CD4-positive, alpha-beta T cell treated with Interleukin-1 beta for 1 hour (primary cell): ENCODE measurements at regions not wholly inside any gene's neighbourhood (a gene's known extent, or its start where the extent isn't known, plus 50 kb on each side); places are given as distances from the start of the nearest gene placed in this dataset.
"Not testable (repeated sequence)": the region's sequence is repeated elsewhere in the genome, so short reads cannot be mapped to it uniquely, and the experiment has no call there.

Experiments
- DNase-seq, 2 donors: peaks; one replicate each; pipeline ENCODE4 v3.0.0-alpha.2; 2020 to 2022

GRCh38 chr17:33574942-33575445 lies 281.9 kb upstream of the ASIC2 start:
- DNase-seq: no peak

- DNase-seq: not testable (repeated sequence)
These were observed 286.6 kb upstream of the ASIC2 start for GRCh38 chr17:33579740-33580139.

DNA sequence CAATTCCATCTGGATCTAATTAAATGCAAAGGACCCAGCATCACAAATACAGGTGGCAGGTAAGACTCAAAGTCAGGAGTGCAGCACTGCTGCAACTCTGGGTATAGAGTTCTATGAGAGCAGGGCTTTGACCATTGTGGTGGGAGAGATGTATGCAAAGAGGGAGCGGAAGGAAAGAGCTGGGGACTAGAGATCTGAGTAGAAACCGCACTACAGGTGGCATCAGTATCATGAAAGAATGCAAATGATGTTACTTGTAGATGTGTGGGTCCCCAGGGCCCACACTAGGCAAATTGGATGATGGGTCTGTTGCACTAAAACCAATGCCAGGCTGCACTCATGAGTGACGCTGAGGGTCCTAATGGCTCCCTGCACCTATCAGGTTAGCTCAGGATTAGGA lies 287.1 kb upstream of the ASIC2 start:
- no peak for DNase-seq

DNA sequence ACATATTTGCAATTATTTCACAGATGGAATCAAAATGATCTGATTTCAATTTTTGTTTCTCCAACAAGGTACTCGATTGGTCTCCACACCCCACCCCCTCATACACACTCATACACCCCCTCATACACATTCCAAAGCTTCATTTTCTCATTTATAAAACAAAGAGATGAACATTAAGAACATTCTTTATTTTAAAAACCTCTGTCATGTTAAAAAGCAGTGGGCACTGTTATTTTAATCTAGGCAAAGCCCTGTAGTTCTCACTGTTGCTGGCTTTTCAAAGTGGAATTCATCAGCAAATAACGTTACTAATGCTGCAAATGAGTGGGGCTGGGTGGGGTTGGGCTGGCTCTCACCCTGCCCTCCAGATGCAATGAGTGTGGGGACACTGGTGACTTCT lies 289.6 kb upstream of the ASIC2 start:
- DNase-seq: no peak

DNA sequence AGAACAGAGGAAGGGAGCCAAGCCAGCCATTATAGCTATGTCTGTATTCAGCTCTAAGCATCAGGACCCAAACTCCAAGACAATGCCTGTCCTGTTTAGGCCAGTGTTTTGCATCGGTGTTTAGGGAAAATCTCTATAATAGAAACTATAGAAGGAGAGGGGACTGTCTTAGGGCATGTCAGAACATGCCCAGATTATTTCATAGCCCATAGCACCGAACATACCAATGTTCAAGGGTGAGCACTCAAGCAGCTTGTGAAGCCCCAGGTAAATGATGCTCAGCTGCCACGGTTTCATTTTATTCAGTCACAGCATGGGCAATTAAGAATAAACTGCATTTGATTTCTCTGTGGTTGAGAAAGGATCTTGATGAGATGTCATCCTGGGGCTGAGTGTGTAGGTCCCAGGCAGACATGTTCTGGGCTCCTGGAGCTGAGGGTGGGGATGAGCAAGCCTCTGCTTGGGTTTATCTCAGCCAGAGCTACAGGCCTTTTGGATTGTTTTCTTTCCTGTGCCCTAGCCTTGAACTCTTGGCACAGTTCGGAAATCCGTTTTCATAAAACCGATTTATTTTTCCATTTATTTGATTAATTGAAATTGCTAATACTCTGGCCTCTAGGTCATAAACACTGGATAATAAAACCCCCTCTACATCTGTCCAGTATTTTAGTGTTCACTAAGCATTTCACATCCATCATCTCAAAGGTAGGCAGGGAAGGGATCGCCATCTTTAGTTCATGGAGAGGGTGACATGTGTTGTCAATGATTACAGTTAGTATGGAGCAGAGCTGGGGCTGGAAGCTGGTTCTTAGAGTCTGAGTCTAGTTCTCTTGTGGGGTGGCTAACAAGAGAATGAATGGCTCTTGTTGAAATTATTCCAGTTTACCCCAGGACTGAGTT lies 290.7 kb upstream of the ASIC2 start:
- no peak for DNase-seq

GRCh38 chr17:33593991-33594390 lies 300.9 kb upstream of the ASIC2 start:
- DNase-seq: no peak

- no peak for DNase-seq
These were observed 302.7 kb upstream of the ASIC2 start for GRCh38 chr17:33595828-33596227.

DNA sequence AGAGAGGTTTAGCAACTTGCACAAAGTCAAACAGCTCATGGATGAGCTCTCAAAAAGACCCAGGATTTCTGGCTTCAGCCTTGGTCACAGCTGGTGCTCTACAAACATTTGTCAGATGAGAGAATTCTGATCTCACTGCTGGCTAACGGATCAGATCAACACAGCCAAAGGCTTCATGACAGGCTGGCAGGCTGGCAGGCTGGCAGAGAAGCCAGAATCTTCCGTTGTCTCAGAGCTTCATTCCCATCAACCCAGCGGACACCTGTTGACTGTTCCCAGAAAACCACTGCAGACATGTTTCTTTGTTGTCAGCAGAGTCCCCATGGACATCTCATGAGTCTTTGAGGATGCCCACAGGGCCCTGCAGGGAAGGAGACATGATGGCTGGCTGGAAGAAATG lies 303.8 kb upstream of the ASIC2 start:
- DNase-seq: no peak

- no peak for DNase-seq
These were observed 305.7 kb upstream of the ASIC2 start for GRCh38 chr17:33598797-33599196.

- DNase-seq: no peak
These were observed 309.9 kb upstream of the ASIC2 start for GRCh38 chr17:33602981-33603380.

GRCh38 chr17:33603789-33604188 lies 310.7 kb upstream of the ASIC2 start:
- no peak for DNase-seq

GRCh38 chr17:33611532-33611931 lies 318.4 kb upstream of the ASIC2 start:
- no peak for DNase-seq

GRCh38 chr17:33615861-33616260 lies 322.8 kb upstream of the ASIC2 start:
- DNase-seq: no peak

DNA sequence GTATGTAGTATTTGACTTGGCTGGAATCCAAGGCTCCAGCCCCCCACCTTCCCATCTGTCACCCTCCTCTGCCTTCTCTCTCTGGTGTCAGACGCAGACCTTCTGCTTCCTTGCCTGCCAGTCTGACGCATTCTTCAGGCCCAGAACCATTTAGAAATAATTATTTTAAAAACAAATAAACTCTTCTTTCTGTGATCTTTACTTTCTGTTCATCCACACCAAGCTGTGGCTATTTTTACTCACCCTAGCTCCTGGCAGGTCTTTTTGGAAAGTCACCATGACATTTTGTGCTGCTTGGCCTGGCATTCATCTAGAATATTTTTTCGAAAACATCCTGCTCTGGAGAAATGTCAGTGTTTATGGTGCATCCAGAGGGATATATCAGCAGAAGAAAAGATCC lies 330.7 kb upstream of the ASIC2 start:
- no peak for DNase-seq

DNA sequence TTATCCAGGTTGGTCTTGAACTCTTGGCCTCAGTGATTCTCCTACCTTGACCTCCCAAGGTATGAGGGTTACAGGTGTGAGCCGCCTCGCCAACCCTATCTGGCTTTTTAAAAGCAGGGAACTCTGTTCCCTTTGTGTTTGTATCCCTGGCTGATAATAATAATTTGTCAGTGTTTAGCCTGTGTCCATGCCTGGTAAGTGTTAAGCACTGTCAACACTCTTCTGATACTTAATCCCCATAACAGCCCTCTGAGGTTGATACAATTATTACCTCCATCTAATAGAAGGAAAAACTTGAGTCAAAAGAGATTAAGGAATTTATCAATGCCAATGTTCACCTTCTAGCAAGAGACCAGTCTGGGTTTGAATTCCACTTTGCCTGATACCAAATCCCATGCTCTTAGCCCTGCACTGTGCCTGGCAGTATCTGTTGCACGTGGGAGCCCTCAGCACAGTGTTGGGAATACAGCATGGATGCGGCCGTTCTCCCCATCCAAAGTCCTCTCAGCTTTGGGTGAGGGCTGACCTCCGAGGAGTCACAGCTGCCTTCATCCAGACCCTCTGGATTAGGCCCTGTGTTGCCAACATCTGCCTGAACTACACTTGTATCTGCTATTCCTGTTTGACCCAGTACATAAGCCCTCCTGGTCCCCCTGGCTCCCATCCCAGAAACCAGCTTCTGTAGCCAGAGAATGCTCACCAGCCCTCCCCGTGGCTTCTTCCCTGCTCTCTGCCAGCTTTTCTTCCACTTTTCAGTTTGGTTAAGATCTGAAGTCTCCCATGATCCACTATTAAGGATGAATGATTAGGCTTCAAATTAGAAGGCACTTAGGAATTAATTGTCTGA lies 335.6 kb upstream of the ASIC2 start:
- DNase-seq: no peak

- DNase-seq: no peak
These were observed 340.4 kb upstream of the ASIC2 start for GRCh38 chr17:33633446-33633845.

GRCh38 chr17:33637534-33637933 lies 344.4 kb upstream of the ASIC2 start:
- no peak for DNase-seq

- DNase-seq: no peak
These were observed 346.2 kb upstream of the ASIC2 start for GRCh38 chr17:33639103-33639880.

GRCh38 chr17:33640629-33641028 lies 347.5 kb upstream of the ASIC2 start:
- no peak for DNase-seq

DNA sequence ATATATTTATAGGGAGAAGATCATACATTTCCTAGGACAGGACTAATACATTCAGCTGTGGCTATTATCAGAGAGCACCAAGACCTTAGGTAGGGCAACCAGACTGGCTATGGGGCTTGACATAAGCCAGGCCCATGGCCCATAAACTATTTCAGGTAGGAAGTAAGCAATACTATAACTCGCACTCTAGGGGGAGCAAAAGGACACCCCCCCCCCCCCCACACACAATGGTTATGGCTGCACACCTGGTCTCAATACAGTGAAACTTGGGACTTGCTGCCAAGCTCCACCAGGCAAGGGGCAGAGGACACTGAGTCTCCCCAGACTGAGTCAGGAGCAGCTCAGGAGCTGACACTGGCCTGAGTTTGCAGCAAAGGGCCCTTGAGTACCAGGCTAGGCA lies 348.9 kb upstream of the ASIC2 start:
- DNase-seq: no peak

DNA sequence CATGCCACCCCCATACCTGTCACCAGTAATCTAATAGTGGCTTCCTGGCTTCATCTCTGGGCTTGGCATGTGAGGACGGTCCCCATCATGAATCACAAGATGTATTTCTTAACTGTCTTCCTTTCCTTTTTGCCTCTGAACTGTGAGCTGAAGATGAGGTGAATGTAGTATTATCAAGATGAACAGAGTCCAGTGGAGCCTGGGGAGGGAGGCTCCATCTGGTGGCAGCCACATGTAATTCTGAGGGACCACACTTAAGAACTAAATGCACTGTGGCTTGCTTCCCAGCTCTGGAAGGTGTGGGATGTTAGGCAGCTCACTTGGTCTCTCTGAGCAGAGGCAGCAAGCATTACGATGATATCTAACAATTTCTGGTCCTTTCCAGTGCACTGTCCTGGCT lies 354.9 kb upstream of the ASIC2 start:
- DNase-seq: no peak

GRCh38 chr17:33650304-33650703 lies 357.2 kb upstream of the ASIC2 start:
- DNase-seq: no peak

- no peak for DNase-seq
These were observed 358.6 kb upstream of the ASIC2 start for GRCh38 chr17:33651686-33652085.
